NB4 (cell line): ENCODE measurements at regions not wholly inside any gene's neighbourhood (a gene's known extent, or its start where the extent isn't known, plus 50 kb on each side); places are given as distances from the start of the nearest gene placed in this dataset.
"Not testable (repeated sequence)": the region's sequence is repeated elsewhere in the genome, so short reads cannot be mapped to it uniquely, and the experiment has no call there.

Source experiments
- CTCF ChIP-seq: IDR thresholded peaks from one replicate; pipeline ENCODE4 v1.5.1; 2012; ENCODE audit warnings: low read depth, low read length
- POLR2A ChIP-seq: IDR thresholded peaks from 2 replicates; pipeline ENCODE4 v1.6.1; 2011; ENCODE audit warnings: mild to moderate bottlenecking; ENCODE audit not compliant: insufficient read length; ENCODE audit errors: extremely low read depth

- TF ChIP-seq CTCF, POLR2A: not testable (repeated sequence)
These were observed 90.2 kb downstream of the ATP6V0E2 start for GRCh38 chr7:149963985-149964384.
